ENCODE measurements at regions not wholly inside any gene's neighbourhood (a gene's known extent, or its start where the extent isn't known, plus 50 kb on each side); places are given as distances from the start of the nearest gene placed in this dataset.

DNA sequence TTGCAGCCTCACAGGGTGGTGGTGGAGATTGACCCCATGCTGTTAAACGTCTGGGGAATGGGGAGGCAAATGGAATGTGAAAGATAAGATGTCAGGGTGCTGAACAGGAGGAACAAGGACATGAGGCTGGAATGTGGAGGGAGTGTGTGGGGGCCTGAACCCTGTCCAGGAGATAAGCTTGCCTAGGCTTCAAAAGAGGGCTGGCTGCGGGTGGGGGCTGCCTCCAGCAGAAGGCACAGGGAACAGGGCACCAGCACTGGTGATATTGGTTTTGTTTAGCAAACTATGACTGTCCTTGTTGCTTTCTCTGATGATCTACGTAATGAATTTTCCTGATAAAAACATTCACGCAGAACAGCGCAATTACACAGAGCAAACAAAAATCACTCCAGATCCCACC lies 52.4 kb upstream of the LRP8 start:
- peaks cover 3% of the 10 kb centered on the region for H3K27me3 ChIP-seq (ENCODE audit: insufficient read depth, poor library complexity, severe bottlenecking)
- H3K27ac ChIP-seq (replicated peaks): no peak overlapping the region
- no peak for DNase-seq (ENCODE audit: low read depth in 1 of 2, low spot score in 1 of 2)
- TF ChIP-seq, protein P1, sequence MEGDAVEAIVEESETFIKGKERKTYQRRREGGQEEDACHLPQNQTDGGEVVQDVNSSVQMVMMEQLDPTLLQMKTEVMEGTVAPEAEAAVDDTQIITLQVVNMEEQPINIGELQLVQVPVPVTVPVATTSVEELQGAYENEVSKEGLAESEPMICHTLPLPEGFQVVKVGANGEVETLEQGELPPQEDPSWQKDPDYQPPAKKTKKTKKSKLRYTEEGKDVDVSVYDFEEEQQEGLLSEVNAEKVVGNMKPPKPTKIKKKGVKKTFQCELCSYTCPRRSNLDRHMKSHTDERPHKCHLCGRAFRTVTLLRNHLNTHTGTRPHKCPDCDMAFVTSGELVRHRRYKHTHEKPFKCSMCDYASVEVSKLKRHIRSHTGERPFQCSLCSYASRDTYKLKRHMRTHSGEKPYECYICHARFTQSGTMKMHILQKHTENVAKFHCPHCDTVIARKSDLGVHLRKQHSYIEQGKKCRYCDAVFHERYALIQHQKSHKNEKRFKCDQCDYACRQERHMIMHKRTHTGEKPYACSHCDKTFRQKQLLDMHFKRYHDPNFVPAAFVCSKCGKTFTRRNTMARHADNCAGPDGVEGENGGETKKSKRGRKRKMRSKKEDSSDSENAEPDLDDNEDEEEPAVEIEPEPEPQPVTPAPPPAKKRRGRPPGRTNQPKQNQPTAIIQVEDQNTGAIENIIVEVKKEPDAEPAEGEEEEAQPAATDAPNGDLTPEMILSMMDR (IDR thresholded peaks at IDR 0.05; ENCODE audit: insufficient read depth, low read length): no peak
- H3K4me3 ChIP-seq (replicated peaks; ENCODE audit: insufficient read depth, low read length): no peak overlapping the region

DNA sequence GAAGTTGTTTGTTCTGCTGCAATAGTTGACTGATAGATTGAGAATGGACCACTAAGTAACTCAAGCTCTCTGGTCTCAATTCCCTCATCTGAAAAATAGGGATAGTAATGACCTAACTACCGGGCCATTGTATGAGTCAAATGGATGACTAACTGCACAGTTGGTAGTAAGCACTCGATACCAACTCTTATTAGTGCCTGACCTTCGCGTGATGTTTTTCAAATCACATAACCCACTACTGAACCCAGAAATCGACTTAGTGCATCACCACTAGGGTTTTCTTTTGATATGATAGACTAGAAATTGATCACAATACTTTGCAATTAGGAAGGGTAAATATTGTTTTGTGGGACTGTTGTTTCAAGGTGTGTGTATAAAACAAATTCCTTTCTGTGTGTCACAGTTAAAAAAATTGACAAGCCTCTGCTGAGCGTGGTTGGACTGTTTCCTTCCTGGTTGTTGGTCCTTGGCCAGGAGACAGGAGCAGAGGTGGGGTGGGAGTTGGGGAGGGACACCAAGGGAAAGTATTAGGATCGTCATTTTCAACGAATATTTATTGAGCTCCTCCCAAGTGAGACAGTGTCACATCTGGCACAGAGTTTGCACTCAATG lies 54.0 kb upstream of the LRP8 start:
- DNase-seq (ENCODE audit: low read depth in 1 of 2, low spot score in 1 of 2): no peak
- TF ChIP-seq, protein P1 (IDR thresholded peaks at IDR 0.05; ENCODE audit: insufficient read depth, low read length): no peak
- TF ChIP-seq SPI1 (IDR thresholded peaks at IDR 0.05; ENCODE audit: borderline replicate concordance, low read depth): no peak
- no peak for TF ChIP-seq GABPA (IDR thresholded peaks at IDR 0.05; ENCODE audit: low read depth)
- TF ChIP-seq POLR2AphosphoS5 (IDR thresholded peaks at IDR 0.05; ENCODE audit: low read depth): no peak
- TF ChIP-seq, protein P2, sequence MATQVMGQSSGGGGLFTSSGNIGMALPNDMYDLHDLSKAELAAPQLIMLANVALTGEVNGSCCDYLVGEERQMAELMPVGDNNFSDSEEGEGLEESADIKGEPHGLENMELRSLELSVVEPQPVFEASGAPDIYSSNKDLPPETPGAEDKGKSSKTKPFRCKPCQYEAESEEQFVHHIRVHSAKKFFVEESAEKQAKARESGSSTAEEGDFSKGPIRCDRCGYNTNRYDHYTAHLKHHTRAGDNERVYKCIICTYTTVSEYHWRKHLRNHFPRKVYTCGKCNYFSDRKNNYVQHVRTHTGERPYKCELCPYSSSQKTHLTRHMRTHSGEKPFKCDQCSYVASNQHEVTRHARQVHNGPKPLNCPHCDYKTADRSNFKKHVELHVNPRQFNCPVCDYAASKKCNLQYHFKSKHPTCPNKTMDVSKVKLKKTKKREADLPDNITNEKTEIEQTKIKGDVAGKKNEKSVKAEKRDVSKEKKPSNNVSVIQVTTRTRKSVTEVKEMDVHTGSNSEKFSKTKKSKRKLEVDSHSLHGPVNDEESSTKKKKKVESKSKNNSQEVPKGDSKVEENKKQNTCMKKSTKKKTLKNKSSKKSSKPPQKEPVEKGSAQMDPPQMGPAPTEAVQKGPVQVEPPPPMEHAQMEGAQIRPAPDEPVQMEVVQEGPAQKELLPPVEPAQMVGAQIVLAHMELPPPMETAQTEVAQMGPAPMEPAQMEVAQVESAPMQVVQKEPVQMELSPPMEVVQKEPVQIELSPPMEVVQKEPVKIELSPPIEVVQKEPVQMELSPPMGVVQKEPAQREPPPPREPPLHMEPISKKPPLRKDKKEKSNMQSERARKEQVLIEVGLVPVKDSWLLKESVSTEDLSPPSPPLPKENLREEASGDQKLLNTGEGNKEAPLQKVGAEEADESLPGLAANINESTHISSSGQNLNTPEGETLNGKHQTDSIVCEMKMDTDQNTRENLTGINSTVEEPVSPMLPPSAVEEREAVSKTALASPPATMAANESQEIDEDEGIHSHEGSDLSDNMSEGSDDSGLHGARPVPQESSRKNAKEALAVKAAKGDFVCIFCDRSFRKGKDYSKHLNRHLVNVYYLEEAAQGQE (IDR thresholded peaks at IDR 0.05; ENCODE audit: insufficient replicate concordance, low read depth): no peak
- H3K27ac ChIP-seq (replicated peaks): no peak overlapping the region
- H3K27me3 ChIP-seq (ENCODE audit: insufficient read depth, poor library complexity, severe bottlenecking): peaks cover 3% of the 10 kb centered on the region
- no peak overlapping the region for H3K4me3 ChIP-seq (replicated peaks; ENCODE audit: insufficient read depth, low read length)

DNA sequence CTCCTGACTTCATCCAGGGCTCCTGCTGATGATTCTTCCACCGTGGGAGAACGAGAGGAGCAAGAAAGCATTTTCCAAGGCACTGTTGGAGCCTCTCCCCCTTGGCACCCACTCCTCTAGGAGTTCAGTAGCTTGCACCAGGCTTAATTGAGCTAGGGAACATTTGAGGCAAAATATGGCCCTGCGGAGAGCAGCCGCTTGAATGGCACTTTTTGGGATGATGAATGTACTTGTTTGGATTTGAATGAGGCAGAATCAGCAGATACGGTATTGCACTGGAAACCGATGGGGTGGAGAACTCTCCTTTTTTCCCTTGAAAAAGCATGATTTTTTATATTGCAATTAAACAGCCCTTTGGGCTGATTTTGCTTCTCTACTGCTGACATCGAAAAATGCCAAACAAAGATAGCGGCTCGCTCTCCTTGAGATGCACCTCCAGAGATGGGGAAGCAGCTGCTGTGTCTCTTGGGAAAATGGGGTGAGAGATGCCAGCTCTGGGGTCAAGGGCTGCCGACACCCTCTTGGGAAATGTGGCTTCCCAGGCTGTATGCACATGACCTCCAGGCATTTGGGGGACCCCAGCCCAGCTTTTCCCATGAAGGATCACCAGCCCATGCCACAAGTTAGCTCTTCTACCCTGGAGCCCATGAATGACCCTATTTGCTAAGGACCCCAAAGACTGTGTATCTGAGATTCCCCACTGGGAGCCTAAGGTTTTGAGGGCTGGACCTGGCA lies 55.4 kb upstream of the LRP8 start:
- TF ChIP-seq GABPA (IDR thresholded peaks at IDR 0.05; ENCODE audit: low read depth) (no peak), SPI1 (IDR thresholded peaks at IDR 0.05; ENCODE audit: borderline replicate concordance, low read depth) (no peak)
- TF ChIP-seq, protein P1 (IDR thresholded peaks at IDR 0.05; ENCODE audit: insufficient read depth, low read length): no peak
- DNase-seq (ENCODE audit: low read depth in 1 of 2, low spot score in 1 of 2): no peak

DNA sequence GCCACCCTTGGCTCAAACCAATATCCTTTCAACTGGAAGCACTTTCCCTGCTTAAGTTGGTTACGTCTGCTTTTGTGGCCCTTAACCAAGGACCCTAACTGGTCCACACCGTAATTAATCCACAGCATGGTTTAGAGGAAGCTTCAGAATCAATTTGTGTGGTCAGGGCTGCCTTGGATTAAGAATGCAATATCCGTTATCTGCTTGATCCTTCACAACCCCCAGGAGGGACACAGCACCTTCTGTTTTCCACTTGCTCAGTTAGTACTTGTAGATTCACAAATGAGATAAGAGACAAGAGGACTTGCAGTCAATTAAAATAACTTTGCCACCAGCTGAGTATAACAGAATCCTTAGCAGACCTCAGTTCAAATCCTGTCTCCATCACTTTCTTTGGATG lies 56.9 kb upstream of the LRP8 start:
- DNase-seq (ENCODE audit: low read depth in 1 of 2, low spot score in 1 of 2): no peak
- TF ChIP-seq, protein P1 (IDR thresholded peaks at IDR 0.05; ENCODE audit: insufficient read depth, low read length): no peak
- TF ChIP-seq SPI1 (IDR thresholded peaks at IDR 0.05; ENCODE audit: borderline replicate concordance, low read depth) (no peak), GABPA (IDR thresholded peaks at IDR 0.05; ENCODE audit: low read depth) (no peak), POLR2AphosphoS5 (IDR thresholded peaks at IDR 0.05; ENCODE audit: low read depth) (no peak)
- TF ChIP-seq, protein P2 (IDR thresholded peaks at IDR 0.05; ENCODE audit: insufficient replicate concordance, low read depth): no peak
- H3K4me3 ChIP-seq (replicated peaks; ENCODE audit: insufficient read depth, low read length): no peak overlapping the region
- H3K27ac ChIP-seq (replicated peaks): no peak overlapping the region
- H3K27me3 ChIP-seq (ENCODE audit: insufficient read depth, poor library complexity, severe bottlenecking): peaks cover 3% of the 10 kb centered on the region

More for the DNA sequence above, 55.4 kb upstream of the LRP8 start:
- Histone ChIP-seq H3K27ac (replicated peaks) (no peak overlapping the region), H3K4me3 (replicated peaks; ENCODE audit: insufficient read depth, low read length) (no peak overlapping the region), H3K27me3 (ENCODE audit: insufficient read depth, poor library complexity, severe bottlenecking) (peaks cover 3% of the 10 kb centered on the region)

All from HL-60 (cell line).